PC-3 (cell line): ENCODE measurements at regions not wholly inside any gene's neighbourhood (a gene's known extent, or its start where the extent isn't known, plus 50 kb on each side); places are given as distances from the start of the nearest gene placed in this dataset.

Source experiments
- ATAC-seq: fragments of 200-7000 bp; cut with Tn5 transposase; 2 replicates; pipeline ENCODE4 v1.9.1; 2020; ENCODE audit warnings: mild to moderate bottlenecking, moderate library complexity
- BruUV-seq: library from RNA; stranded (reverse); fragments of 400-500 nt; replicated peaks from 2 replicates; lab custom pipeline; 2021; lab: Mats Ljungman, UMichigan
- CTCF ChIA-PET: fragments of 300-600 bp; sonication (Branson Sonifier 250); formaldehyde crosslinking; loops from one replicate; lab custom pipeline; 2022; ENCODE audit warnings: antibody characterized with exemption; lab: Charles Lee
- POLR2A ChIA-PET: fragments of 300-600 bp; sonication (Branson Sonifier 250); formaldehyde crosslinking; loops from one replicate; lab custom pipeline; 2022; ENCODE audit warnings: antibody characterized with exemption; ENCODE audit not compliant: unreplicated experiment; lab: Charles Lee
- DNase-seq: peaks from one replicate; pipeline ENCODE4 v3.0.0-alpha.2; 2015
- H2AFZ ChIP-seq: fragments of 300-600 bp; sonication (generic); 2 replicates; pipeline ENCODE4 v1.6.0; 2016; ENCODE audit warnings: antibody characterized with exemption, low read length
- H3F3A ChIP-seq: fragments of 300-600 bp; sonication (generic); one replicate; pipeline ENCODE4 v1.6.0; 2017; ENCODE audit warnings: antibody characterized with exemption, low read length, control low read depth, mild to moderate bottlenecking; ENCODE audit not compliant: unreplicated experiment
- H3K27ac ChIP-seq: fragments of 300-600 bp; sonication (generic); 2 replicates; pipeline ENCODE4 v1.5.1; 2016; ENCODE audit warnings: mild to moderate bottlenecking, low read length
- H3K27me3 ChIP-seq: fragments of 300-600 bp; sonication (generic); 2 replicates; pipeline ENCODE4 v1.6.1; 2016; ENCODE audit warnings: low read length, mixed read lengths
- H3K36me3 ChIP-seq: fragments of 300-600 bp; sonication (generic); 2 replicates; pipeline ENCODE4 v1.6.1; 2016; ENCODE audit warnings: low read depth, mixed run types, low read length, mixed read lengths
- H3K4me1 ChIP-seq: fragments of 300-600 bp; sonication (generic); 2 replicates; pipeline ENCODE4 v1.5.1; 2016; ENCODE audit warnings: low read length; ENCODE audit not compliant: insufficient read depth
- H3K4me2 ChIP-seq: fragments of 300-600 bp; sonication (generic); 2 replicates; pipeline ENCODE4 v1.6.0; 2016; ENCODE audit warnings: low read length
- H3K4me3 ChIP-seq: fragments of 300-600 bp; sonication (generic); 2 replicates; pipeline ENCODE4 v1.5.1; 2016; ENCODE audit warnings: mild to moderate bottlenecking, low read length, mixed read lengths
- H3K79me2 ChIP-seq: fragments of 300-600 bp; sonication (generic); 2 replicates; pipeline ENCODE4 v1.6.1; 2017; ENCODE audit warnings: low read length, mixed read lengths
- H3K9ac ChIP-seq: fragments of 300-600 bp; sonication (generic); 2 replicates; pipeline ENCODE4 v1.6.0; 2016; ENCODE audit warnings: mild to moderate bottlenecking, low read length
- H3K9me2 ChIP-seq: fragments of 300-600 bp; sonication (generic); replicated peaks from 2 replicates; pipeline ENCODE4 v1.6.1; 2016; ENCODE audit warnings: mixed run types, low read length, mixed read lengths
- H3K9me3 ChIP-seq: fragments of 300-600 bp; sonication (generic); 2 replicates; pipeline ENCODE4 v1.6.1; 2016; ENCODE audit warnings: low read length, mixed read lengths
- H4K20me1 ChIP-seq: fragments of 300-600 bp; sonication (generic); 2 replicates; pipeline ENCODE4 v1.6.1; 2016; ENCODE audit warnings: low read length, mixed read lengths
- CTCF ChIP-seq: fragments of 300-600 bp; sonication (generic); conservative IDR thresholded peaks from 2 replicates; pipeline ENCODE4 v1.5.1; 2017; ENCODE audit warnings: antibody characterized with exemption, low read depth, mild to moderate bottlenecking, low read length
- EZH2 ChIP-seq: fragments of 300-600 bp; sonication (generic); IDR thresholded peaks from one replicate; pipeline ENCODE4 v1.6.1; 2017; ENCODE audit warnings: antibody characterized with exemption, mild to moderate bottlenecking, low read length; ENCODE audit not compliant: unreplicated experiment
- EZH2phosphoT487 ChIP-seq: fragments of 300-600 bp; sonication (generic); IDR thresholded peaks from 2 replicates; pipeline ENCODE4 v1.6.1; 2018; ENCODE audit warnings: mild to moderate bottlenecking, antibody characterized with exemption, low read length, borderline replicate concordance
- intact Hi-C: fragments of 100-400 bp; cut with micrococcal nuclease; formaldehyde crosslinking; loops from 2 replicates; pipeline ENCODE4 v1.9.0; 2023

GRCh38 chr9:89983411-89983810 is 378.6 kb downstream of the GADD45G start:
- H3K9ac ChIP-seq = no peak overlapping the region
- H2AFZ ChIP-seq = no peak overlapping the region
- H3K4me1 ChIP-seq = peaks cover 10% of the 10 kb centered on the region; the same call in 1 of the 2 replicates
- H3K27ac ChIP-seq = no peak overlapping the region
- POLR2A ChIA-PET = no interaction called here
- no peaks in the 10 kb centered on the region for H3K9me2 ChIP-seq
- H4K20me1 ChIP-seq = no peaks in the 10 kb centered on the region
- intact Hi-C loops = no loop called here
- no peaks in the 10 kb centered on the region for H3K27me3 ChIP-seq
- no peak overlapping the region for H3K4me2 ChIP-seq
- ATAC-seq = no peak
- DNase-seq = no peak
- no peaks in the 10 kb centered on the region for H3K36me3 ChIP-seq
- H3K9me3 ChIP-seq = no peaks in the 10 kb centered on the region
- no peaks in the 10 kb centered on the region for H3K79me2 ChIP-seq
- H3F3A ChIP-seq = no peaks in the 10 kb centered on the region
- no TSS peak for BruUV-seq
- CTCF ChIA-PET = no interaction called here
- no peak overlapping the region for H3K4me3 ChIP-seq
- TF ChIP-seq EZH2 = no peak
- TF ChIP-seq CTCF = no peak

GRCh38 chr9:89984214-89984613 is 379.4 kb downstream of the GADD45G start:
- Histone ChIP-seq H3K9ac (no peak overlapping the region), H3K4me2 (0 out of 2 replicates have a peak overlapping the region, but pooled peaks have one; percentile 36), H3K9me2 (no peaks in the 10 kb centered on the region), H4K20me1 (no peaks in the 10 kb centered on the region), H2AFZ (no peak overlapping the region), H3F3A (no peaks in the 10 kb centered on the region), H3K36me3 (no peaks in the 10 kb centered on the region), H3K4me1 (peaks cover 10% of the 10 kb centered on the region; the same call in 1 of the 2 replicates), H3K27me3 (no peaks in the 10 kb centered on the region), H3K79me2 (no peaks in the 10 kb centered on the region), H3K9me3 (no peaks in the 10 kb centered on the region), H3K27ac (no peak overlapping the region), H3K4me3 (no peak overlapping the region)
- CTCF ChIA-PET = no interaction called here
- ATAC-seq (no peak), DNase-seq (peak; percentile 56)
- intact Hi-C loops = no loop called here
- BruUV-seq = no TSS peak
- TF ChIP-seq CTCF = no peak
- POLR2A ChIA-PET = no interaction called here

- TF ChIP-seq CTCF (no peak), EZH2phosphoT487 (no peak), EZH2 (no peak)
- Histone ChIP-seq H4K20me1 (no peaks in the 10 kb centered on the region), H3K9ac (no peak overlapping the region), H3K79me2 (no peaks in the 10 kb centered on the region), H3K9me3 (no peaks in the 10 kb centered on the region), H3K36me3 (no peaks in the 10 kb centered on the region), H3K4me2 (no peak overlapping the region), H3K27me3 (no peaks in the 10 kb centered on the region), H3K27ac (no peak overlapping the region), H2AFZ (no peak overlapping the region), H3F3A (no peaks in the 10 kb centered on the region), H3K9me2 (no peaks in the 10 kb centered on the region), H3K4me3 (no peak overlapping the region), H3K4me1 (peaks cover 10% of the 10 kb centered on the region; the same call in 1 of the 2 replicates)
- BruUV-seq = no TSS peak
- ATAC-seq (no peak), DNase-seq (no peak)
- ChIA-PET CTCF (no interaction called here), POLR2A (no interaction called here)
- intact Hi-C loops = no loop called here
These were observed 380.3 kb downstream of the GADD45G start for GRCh38 chr9:89985068-89985467.
